ENCODE measurements at regions not wholly inside any gene's neighbourhood (a gene's known extent, or its start where the extent isn't known, plus 50 kb on each side); places are given as distances from the start of the nearest gene placed in this dataset.

- TF ChIP-seq POLR2A (IDR thresholded peaks at IDR 0.05) (no peak), CTCF (IDR thresholded peaks at IDR 0.05) (no peak)
These were observed 281.7 kb downstream of the TMEM38B start for GRCh38 chr9:105975886-105976645.

Data from Peyer's patch (tissue), 4 donors.